Activated CD8-positive, alpha-beta memory T cell treated with anti-CD3 and anti-CD28 coated beads, Interleukin-2, amount 50 U/mL, for 24 hours (primary cell): ENCODE measurements at regions not wholly inside any gene's neighbourhood (a gene's known extent, or its start where the extent isn't known, plus 50 kb on each side); places are given as distances from the start of the nearest gene placed in this dataset.
"Not testable (repeated sequence)": the region's sequence is repeated elsewhere in the genome, so short reads cannot be mapped to it uniquely, and the experiment has no call there.

Source experiments
- DNase-seq: peaks from one replicate; pipeline ENCODE4 v3.0.0-alpha.2; 2020; ENCODE audit errors: extremely low read depth

DNA sequence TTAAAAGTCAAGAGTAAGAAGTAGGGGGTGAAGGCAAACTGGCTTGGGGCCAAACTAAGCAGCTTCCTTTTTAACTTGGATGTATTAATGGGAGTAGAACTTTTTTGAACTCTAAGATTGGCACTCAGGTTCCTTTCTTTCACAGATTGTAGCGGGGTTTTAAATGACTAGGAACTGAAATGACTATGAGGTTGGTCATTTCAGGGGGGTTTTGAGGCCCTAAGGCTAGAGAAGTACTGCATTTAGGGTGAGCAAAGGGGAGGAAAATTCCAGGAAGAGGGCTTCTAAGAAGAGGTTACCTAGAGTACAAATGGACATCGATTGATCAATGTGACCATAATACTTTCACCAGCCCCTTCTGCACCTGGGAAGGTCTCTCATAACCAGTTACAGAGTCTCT, 381.8 kb downstream of the MLLT3 start:
- DNase-seq = no peak

DNA sequence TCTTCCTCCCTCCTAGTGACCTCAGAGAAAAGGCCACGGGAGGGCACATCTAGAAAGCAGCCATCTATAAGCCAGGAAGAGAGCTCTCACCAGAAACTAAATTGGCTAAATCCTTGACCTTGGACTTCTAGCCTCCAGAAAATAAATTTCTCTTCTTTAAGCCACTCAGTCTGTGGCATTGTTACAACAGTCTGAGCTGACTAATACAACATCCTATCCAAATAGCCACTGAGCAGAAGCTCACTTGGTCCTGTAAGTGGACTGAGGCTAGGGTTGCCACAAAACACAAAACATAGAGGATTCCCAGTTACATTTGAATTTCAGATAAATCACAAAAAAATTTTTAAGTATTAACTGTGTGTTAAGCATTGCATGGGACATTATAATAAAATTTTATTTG, 383.4 kb downstream of the MLLT3 start:
- DNase-seq = no peak

DNA sequence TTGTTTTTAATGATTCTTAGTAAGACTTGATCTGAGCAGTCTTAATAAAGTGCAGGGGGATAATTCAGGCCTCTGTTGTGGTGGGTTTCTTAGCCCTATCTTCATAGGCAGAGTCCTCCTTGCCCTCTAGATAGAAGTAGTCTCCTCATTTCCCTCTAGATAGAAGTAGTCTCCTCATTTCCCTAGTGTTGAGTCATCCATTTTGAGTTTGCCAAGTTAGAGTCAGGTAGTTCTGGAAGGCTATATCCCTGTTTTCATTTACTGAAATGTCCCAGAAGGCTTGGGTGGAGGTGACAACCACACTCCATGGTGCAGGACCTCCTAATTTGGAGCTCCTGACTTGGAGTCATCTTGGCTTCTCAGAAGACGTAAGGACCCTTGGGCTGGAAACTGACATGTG, 384.6 kb downstream of the MLLT3 start:
- DNase-seq = no peak

DNA sequence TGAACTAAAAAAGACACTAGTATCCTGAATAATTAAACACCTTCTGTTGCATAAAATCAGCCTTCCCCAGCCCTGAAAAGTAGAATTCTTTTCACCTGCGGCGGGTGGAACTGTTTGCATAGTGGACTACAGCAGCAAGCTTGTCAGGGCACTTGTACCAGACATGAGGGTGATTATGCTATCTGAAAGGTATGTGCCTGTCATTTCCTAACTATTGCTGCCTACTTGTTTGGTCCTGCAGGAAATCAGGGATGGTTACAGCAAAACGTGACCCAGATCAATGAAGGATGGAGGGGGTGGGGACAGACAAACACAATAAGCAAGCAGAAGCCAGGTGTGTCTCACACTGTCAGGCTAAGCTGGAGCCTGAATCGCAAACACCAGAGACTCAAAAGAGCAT, 385.6 kb downstream of the MLLT3 start:
- no peak for DNase-seq

DNA sequence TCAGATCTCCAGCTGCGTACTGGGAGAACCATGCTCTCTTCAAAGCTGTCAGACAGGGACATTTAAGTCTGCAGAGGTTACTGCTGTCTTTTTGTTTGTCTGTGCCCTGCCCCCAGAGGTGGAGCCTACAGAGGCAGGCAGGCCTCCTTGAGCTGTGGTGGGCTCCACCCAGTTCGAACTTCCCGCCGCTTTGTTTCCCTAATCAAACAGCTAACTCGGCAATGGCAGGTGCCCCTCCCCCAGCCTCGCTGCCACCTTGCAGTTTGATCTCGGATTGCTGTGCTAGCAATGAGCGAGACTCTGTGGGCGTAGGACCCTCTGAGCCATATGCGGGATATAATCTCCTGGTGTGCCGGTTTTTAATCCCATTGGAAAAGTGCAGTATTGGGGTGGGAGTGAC, 387.1 kb downstream of the MLLT3 start:
- DNase-seq = not testable (repeated sequence)

DNA sequence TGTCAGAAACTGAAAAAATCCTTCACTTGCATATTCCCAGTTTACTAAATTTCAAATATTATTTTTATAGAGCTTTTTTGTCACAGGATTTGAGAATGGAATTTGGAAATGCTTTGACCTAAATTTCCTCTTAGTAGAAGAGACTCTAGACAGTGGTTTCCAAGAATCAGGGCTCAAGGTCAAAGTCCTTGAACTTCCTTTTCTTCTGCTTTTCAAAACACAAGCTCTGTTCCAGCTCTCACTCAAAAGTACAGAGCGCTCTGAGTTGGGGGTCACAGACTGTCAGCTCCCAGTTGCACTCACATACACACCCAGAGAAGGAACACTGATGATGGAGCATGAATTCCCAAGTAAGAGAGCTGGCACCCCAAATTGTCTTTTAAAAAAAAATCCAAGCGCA, 394.2 kb downstream of the MLLT3 start:
- DNase-seq = no peak

DNA sequence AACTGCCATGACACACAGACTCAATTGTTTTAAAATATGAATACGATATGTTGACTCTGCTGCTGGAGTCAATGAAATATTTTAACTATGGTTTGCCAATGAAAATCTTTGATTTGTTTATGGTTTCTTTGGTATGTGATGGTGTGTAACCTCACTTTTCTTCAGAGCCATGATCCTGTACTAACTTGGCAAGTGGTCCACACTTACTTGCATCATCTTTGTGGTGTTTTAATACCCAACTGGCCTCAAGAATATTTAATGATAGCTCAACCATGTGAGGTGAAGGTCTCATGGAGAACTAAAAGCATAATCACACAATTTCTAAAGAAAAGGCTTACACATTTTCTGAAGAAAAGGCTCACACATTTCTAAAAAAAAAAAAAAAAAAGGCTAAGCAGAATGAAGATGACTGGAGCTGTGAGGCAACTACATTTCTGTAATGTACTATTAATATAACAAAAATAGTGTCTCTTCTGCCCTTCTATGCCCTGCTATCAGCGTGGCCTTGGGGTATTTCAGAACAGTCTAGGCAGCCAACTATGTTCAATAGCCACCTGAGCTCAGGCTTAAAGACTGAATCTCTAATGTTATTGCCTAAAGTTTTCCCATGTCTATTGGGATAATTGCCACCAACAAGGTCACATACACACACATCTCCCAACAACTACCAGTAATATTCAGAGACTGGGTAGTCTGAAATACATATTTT, 395.0 kb downstream of the MLLT3 start:
- DNase-seq = no peak

DNA sequence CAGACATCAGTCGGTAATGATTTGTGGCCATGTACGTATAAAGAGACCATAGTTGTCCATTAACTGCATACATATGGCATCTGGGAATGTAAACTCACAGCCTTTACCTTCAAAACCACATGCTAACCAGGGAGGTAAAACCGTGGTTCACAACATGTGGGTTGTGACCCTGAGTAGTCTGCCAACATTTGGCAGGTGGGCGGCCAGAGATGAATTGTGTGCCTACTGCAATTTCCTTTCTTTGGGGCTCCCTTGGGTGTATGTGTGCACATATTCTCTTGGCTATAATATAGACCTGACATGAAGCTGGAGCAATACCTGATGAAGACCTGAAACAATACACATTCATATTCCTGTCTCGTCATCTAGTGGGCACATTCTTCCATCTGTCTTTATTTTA, 396.0 kb downstream of the MLLT3 start:
- no peak for DNase-seq

DNA sequence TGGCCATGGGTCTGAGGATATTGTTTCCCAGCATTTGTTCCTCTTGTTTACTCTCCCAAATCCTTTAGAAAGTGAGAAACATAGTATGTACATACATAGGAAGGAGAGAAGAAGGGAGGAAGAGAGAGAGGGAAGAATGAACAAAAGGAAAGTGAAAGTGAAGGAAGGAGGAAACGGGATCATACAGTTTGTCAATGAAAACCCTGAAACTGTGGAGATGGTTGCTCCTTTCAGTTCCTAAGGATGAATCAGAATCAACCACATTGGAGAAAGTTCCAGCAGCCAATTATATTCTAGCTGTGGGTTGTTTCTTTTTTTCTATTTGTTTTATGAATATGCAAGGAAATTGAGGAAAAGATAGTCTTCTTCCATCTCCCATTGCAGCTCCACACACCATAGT, 396.5 kb downstream of the MLLT3 start:
- no peak for DNase-seq

DNA sequence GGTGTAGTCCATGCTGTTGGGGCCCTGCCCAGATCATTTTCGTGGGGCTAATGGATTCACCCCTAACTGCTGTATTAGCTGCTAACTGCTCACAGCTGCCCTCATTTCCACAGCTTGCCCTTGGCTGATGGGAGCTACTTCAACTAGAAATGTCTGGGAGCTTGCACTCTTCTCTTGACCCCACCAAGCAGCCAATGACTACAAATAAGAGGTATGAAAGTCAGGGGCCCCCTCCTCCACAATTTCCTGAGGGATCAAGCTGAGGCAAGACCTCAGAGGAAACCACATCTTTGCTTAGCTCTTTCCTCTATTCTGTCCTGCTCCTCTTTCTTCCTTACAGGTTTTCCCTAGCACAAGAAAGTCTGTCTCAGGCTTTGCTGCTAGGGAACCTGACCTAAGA, 397.5 kb downstream of the MLLT3 start:
- DNase-seq = no peak

DNA sequence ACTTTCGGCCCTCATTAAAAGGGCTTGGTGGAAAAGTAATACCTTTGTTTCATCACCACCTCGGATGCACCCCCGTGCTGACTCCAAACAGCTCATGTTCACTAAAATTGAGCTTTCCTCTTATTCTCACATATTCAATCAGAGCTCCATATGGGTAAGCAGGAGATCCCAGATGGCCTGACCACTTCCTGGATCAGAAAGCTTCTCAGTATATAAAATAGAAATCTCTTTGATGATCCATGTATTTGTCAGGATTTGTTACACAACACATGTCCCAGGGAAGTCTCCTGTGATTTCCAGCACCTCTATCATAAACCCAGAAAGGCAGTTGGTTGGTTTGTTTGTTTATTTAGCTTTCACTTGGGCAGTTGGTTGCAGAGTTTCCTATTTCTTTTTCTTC, 402.0 kb downstream of the MLLT3 start:
- DNase-seq = no peak

DNA sequence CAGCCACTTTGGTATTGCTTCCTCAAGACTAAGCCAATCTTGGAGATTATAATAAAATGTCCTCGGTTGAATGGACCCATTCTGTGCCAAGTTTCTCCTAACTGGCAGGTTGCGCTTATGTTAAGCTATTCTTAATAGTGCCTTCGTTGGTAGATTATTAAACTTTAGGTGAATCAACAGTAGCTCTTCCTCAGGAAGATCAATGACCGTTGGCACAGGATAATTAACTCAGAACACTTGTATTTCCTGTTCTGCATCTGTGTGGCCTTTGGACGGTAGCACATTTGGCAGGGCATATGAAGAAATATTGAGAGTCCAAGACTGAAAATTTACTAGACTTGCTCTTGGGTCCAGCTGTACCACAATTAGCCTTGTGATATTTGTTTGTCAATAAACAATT, 402.9 kb downstream of the MLLT3 start:
- DNase-seq = no peak

DNA sequence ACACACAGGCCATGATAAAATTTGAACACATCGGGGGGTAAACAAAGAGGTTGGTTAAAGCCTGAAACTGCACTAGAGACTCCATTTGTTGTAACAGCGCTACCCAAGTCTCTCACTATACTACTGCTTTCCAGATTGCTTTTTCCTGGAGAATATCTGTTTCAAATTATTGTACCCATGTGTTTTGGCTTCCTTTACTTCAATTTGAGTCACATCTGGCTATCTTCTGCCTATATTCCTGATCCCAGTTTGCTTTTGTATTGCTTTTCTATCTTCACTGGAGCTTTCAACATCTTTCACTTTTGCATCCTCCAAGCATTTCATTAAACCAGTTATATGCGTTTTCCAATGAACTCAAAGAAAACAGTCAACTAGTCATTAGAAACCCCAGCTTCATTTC, 404.7 kb downstream of the MLLT3 start:
- no peak for DNase-seq

DNA sequence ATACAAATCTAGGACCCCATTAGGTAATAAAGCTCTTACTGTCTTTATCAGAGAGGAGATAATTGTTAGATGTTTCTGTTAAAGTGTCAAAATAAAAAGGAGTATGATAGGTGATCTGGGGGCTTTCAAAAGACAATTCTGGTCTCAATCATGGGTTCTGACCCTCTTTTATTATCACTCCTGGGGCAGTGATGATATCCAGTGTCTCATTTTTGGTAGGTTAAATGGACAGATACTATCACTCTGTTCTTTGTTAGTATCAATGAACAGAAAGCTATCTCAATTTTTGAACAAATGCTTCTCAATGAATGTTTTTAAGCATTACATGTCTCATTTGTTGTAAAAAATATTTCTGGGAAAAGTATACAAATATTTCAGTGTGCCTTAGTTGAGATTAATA, 405.9 kb downstream of the MLLT3 start:
- DNase-seq = no peak

DNA sequence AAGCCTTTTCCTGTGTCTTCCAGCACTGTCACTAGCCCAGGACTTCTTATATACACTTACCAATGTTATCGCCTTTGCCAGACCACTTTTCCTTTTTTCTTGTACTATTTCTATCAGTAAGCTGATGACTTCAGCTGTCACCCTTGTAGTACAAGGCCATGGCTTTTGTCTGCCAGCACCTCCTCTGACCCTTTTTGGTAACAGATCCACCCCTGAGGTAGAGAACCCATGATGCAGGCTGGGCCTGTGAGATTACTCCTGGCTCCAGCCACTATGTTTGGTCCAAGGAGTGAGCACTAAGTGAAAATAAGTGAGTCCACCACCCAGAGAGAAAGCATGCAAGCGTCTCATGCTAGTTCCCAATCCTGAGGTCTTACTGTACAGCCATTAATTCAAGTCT, 406.7 kb downstream of the MLLT3 start:
- DNase-seq = no peak

DNA sequence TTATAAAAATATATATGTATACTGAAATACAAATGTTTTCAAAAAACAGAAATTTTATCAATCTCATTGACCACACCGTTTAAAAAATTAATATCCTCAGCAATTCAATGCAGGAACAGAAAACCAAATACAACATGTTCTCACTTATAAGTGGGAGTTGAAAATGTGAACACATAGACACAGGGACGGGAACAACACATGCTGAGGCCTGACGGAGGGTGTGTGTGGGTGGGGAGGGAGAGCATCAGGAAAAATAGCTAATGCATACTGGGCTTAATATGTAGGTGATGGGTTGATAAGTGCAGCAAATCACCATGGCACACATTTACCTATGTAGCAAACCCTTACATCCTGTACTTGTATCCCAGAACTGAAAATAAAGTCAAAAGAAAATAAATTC, 409.5 kb downstream of the MLLT3 start:
- no peak for DNase-seq

DNA sequence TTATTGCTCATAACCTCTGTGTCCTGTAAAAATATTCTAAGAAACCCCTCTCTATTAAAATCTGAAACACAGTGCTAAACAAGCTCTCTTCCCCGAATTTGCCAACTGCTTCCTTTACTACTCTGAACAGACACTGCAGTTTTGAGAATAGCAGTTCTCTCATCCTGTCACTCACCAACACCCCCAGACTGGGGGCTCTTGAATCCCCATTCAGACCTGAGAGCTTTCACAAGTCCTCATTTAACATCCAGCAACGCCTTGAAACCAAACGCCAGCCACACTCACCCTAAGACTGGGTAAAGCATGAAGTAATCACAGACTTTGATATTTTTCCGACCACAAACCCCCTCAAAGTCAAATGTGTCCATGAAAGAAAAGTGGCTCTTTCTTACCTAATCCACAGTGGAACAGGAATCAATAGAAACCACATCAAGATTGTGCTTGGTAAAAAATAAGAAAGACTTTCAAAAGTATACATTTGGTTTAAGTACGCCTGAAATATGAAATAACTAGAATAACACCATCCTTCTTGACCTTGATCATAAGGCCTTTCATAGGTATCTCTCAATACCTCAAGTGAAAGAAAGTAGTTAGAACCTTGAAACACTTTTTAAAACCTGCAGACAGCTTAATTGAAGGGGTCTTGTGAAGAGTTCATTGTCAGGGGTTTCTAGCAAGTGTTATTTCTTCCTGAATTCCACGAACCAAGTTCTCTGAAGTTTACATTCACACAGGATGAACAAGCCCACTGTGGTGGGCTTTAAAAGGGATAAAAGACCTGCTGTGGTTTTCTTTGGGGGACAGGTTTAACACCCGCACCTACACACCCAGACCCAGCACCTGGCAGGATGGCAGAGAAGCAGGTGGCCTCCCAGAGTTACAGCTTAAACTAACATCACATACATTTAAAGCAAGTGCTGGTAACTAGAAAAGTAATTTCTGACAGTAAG, 412.6 kb downstream of the MLLT3 start:
- DNase-seq = peak; percentile 19

DNA sequence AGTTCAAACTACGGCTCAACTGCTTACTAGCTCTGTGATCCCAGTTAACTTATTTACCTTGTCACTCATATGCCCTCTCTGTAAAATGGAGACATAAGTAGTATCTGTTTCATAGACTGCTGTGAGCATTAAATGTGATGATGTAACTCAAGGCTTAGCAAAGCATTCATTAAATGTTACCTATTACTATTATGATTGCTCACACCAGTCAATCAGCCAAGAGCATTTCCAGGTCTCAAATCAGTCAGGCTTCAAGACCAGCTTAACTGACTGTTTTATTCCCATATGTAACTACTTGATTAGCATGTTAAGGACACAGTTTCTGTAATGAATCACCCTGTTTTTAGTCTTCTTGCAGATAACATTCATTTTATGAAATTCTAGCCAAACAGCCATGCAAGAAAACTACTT, 413.3 kb downstream of the MLLT3 start:
- no peak for DNase-seq

DNA sequence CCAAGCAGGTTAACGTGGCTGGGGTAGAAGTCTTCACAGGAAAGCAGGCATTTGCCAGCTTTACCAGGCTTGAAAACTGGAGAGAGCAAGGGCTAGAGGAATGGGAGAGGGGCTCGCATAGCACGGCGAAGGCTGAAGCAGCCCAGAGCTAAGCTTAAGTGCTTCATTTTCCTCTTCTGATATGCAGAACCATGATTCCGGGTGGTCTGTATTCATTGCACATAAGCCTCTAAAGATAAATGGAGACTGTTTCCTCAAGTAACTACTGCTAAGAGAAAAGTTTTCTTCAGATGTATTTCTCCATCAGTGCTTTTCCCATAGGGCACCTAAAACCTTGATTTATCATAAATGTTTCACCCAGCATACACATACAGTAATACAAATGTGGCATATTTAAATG, 414.1 kb downstream of the MLLT3 start:
- DNase-seq = no peak

DNA sequence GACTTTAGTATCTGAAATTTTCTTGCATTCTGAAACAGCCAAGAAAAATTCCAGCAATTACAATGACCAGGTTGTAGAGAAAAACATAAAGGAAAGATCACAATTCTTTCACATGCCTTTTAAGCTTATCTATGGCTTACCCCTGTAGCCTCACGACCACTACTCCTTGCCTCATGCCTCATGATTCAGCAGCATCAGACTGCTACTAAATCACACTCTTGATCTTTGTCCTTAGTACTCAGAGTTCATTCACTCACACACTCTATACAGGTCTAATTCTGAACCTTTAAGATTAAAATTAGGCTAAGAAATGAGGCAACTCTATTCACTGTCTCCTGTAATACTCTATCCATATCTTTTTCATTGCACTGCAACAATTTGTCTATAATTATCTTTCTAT, 415.1 kb downstream of the MLLT3 start:
- no peak for DNase-seq

DNA sequence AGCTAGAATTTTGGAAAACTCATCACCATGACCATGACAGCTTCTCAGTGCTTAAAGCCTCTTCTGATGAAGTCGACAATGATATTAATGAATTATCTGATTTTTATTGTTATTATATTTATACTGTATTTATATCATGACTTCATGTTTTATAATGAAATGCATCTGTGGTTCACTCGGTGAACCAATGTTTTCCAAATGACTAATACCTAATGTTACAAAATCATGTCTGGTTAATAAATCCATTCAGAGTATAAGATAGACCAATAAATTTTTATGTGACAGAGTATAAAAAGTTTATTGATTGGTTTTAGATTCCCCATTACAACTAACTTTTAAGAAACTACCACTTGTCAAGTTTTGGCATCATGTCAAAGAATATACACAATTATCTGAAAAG, 416.5 kb downstream of the MLLT3 start:
- DNase-seq = no peak

DNA sequence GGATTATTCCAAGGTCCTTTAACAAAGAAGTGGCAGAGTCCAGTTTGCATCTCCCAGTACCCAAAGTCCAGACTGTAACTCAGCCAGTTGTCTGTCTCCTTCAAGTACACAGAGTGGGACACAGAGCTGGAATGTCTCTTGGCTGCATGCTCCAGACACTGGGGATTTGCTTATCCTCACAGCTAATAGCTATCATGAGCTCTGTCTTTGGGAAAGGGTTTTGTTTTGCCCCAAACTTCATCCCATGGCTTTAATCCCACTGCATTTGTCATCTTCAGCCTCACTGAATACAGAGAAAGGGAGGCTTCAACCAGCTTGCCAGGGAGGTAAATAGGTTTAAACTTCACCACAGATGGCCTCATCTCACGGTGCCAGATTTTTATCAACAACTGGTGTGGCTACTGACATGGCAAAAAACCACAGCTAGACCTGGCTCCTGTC, 412.2 kb upstream of the SLC24A2 start:
- no peak for DNase-seq

DNA sequence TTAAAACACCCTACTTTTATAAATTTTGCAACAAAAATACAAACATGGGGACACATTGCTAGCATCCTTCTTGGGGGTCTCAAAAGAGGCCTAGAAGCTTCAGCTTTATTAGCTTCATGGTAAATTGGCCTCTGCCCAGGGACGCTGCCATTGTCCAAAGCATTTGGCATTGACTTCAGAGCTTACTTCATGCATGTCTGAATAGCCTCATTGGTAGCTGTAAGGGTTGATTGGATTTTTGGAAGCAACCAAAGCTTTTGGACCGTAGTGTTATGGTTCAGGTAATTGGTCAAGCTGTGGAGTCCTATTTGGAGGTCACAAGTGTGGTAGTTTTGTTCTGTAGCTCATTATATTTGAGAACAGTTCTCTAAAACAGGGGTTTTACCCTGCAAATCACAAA, 411.7 kb upstream of the SLC24A2 start:
- no peak for DNase-seq
